ENCODE measurements at regions not wholly inside any gene's neighbourhood (a gene's known extent, or its start where the extent isn't known, plus 50 kb on each side); places are given as distances from the start of the nearest gene placed in this dataset.

GRCh38 chr1:60527567-60527966 is 454.0 kb upstream of the C1orf87 start:
- TF ChIP-seq SMAD3 (CRISPR knock-in tag; IDR thresholded peaks at IDR 0.05; ENCODE audit: borderline replicate concordance) (no peak), JAZF1 (CRISPR knock-in tag; IDR thresholded peaks at IDR 0.05) (no peak), CTCF (IDR thresholded peaks at IDR 0.05) (no peak), CBFB (CRISPR knock-in tag; IDR thresholded peaks at IDR 0.05; ENCODE audit: low read depth) (no peak), TCF7 (CRISPR knock-in tag; IDR thresholded peaks at IDR 0.05; ENCODE audit: low read depth) (no peak), IRF1 (CRISPR knock-in tag; IDR thresholded peaks at IDR 0.05) (no peak), HMGXB4 (CRISPR knock-in tag; IDR thresholded peaks at IDR 0.05) (no peak)
